Astrocyte of the cerebellum (primary cell): ENCODE measurements at regions not wholly inside any gene's neighbourhood (a gene's known extent, or its start where the extent isn't known, plus 50 kb on each side); places are given as distances from the start of the nearest gene placed in this dataset.

Experiments used
- DNase-seq: peaks from one replicate; pipeline ENCODE4 v3.0.0-alpha.2; 2011; ENCODE audit warnings: low read depth
- H3K4me3 ChIP-seq: 2 replicates; pipeline ENCODE4 v1.5.1; 2011; ENCODE audit warnings: mild to moderate bottlenecking, low read depth, low read length, moderate library complexity
- CTCF ChIP-seq: IDR thresholded peaks from 2 replicates; pipeline ENCODE4 v1.5.1; 2012; ENCODE audit warnings: low read length, low read depth, moderate library complexity, mild to moderate bottlenecking; ENCODE audit errors: missing control alignments
- in situ Hi-C: cut with HindIII; loops from 2 replicates; pipeline ENCODE4 v1.10.0; 2017; ENCODE audit warnings: low sequenced_read_pairs

- no peak for TF ChIP-seq CTCF
- in situ Hi-C loops = no loop called here
- no peak for DNase-seq
- H3K4me3 ChIP-seq = no peak overlapping the region
Measured at GRCh38 chr10:86592413-86592812, 61.9 kb upstream of the OPN4 start.

- no peak for DNase-seq
- in situ Hi-C loops = no loop called here
- no peak for TF ChIP-seq CTCF
- no peak overlapping the region for H3K4me3 ChIP-seq
Measured at GRCh38 chr10:86594535-86594934, 59.8 kb upstream of the OPN4 start.

- in situ Hi-C loops = no loop called here
- DNase-seq = no peak
- no peak for TF ChIP-seq CTCF
- H3K4me3 ChIP-seq = no peak overlapping the region
Measured at GRCh38 chr10:86595496-86595895, 58.9 kb upstream of the OPN4 start.

GRCh38 chr10:86596266-86596665, 58.1 kb upstream of the OPN4 start:
- no peak overlapping the region for H3K4me3 ChIP-seq
- in situ Hi-C loops = no loop called here

GRCh38 chr10:86597306-86597705, 57.0 kb upstream of the OPN4 start:
- in situ Hi-C loops = no loop called here
- no peak for DNase-seq
- TF ChIP-seq CTCF = no peak
- H3K4me3 ChIP-seq = no peak overlapping the region

More at GRCh38 chr10:86596266-86596665, 58.1 kb upstream of the OPN4 start:
- TF ChIP-seq CTCF = no peak
- no peak for DNase-seq

GRCh38 chr10:86598151-86598550, 56.2 kb upstream of the OPN4 start:
- H3K4me3 ChIP-seq = no peak overlapping the region
- no peak for DNase-seq
- TF ChIP-seq CTCF = no peak
- in situ Hi-C loops = no loop called here

- TF ChIP-seq CTCF = no peak
- H3K4me3 ChIP-seq = no peak overlapping the region
- in situ Hi-C loops = no loop called here
Measured at GRCh38 chr10:86599041-86599440, 55.3 kb upstream of the OPN4 start.

More at GRCh38 chr10:86599041-86599440, 55.3 kb upstream of the OPN4 start:
- DNase-seq = no peak
